DND-41 (cell line): ENCODE measurements at regions not wholly inside any gene's neighbourhood (a gene's known extent, or its start where the extent isn't known, plus 50 kb on each side); places are given as distances from the start of the nearest gene placed in this dataset.

Source experiments
- ATAC-seq: fragments of 200-7000 bp; cut with Tn5 transposase; 3 replicates; pipeline ENCODE4 v1.9.1; 2021; ENCODE audit warnings: low read depth; ENCODE audit not compliant: insufficient read depth
- DNase-seq: peaks from one replicate; pipeline ENCODE4 v3.0.0-alpha.2; 2020
- H2AFZ ChIP-seq: 2 replicates; pipeline ENCODE4 v1.6.0; 2012; ENCODE audit warnings: low read depth, low read length
- H3K27ac ChIP-seq: 2 replicates; pipeline ENCODE4 v1.5.1; 2012; ENCODE audit warnings: low read length, inconsistent platforms
- H3K27me3 ChIP-seq: fragments of 200-600 bp; sonication (generic); 2 replicates; pipeline ENCODE4 v1.6.0; 2012; ENCODE audit warnings: low read length, mild to moderate bottlenecking, inconsistent platforms; ENCODE audit not compliant: insufficient read depth, poor library complexity
- H3K36me3 ChIP-seq: 2 replicates; pipeline ENCODE4 v1.5.1; 2012; ENCODE audit warnings: low read length, inconsistent platforms; ENCODE audit not compliant: insufficient read depth
- H3K4me1 ChIP-seq: 2 replicates; pipeline ENCODE4 v1.5.1; 2012; ENCODE audit warnings: mild to moderate bottlenecking, low read length; ENCODE audit not compliant: insufficient read depth
- H3K4me2 ChIP-seq: 2 replicates; pipeline ENCODE4 v1.6.0; 2012; ENCODE audit warnings: mild to moderate bottlenecking, moderate library complexity, low read length, inconsistent platforms; ENCODE audit not compliant: insufficient read depth
- H3K4me3 ChIP-seq, 2 experiments: fragments of 200-600 bp in 1 of 2; shearing (Covaris generic) in 1 of 2; 2 replicates each; pipeline ENCODE4 v1.5.1; 2012 to 2016; ENCODE audit warnings: inconsistent platforms in 2 of 2, low read length in 2 of 2, mild to moderate bottlenecking in 2 of 2, low read depth in 1 of 2, moderate library complexity in 1 of 2
- H3K79me2 ChIP-seq: 2 replicates; pipeline ENCODE4 v1.6.0; 2012; ENCODE audit warnings: low read length, inconsistent platforms; ENCODE audit not compliant: insufficient read depth
- H3K9ac ChIP-seq: 2 replicates; pipeline ENCODE4 v1.6.0; 2012; ENCODE audit warnings: low read depth, mild to moderate bottlenecking, inconsistent platforms, low read length, moderate library complexity
- H3K9me3 ChIP-seq: 2 replicates; pipeline ENCODE4 v1.5.1; 2012; ENCODE audit warnings: low read length, moderate library complexity, mild to moderate bottlenecking, inconsistent platforms; ENCODE audit not compliant: insufficient read depth, severe bottlenecking
- H4K20me1 ChIP-seq: 2 replicates; pipeline ENCODE4 v1.6.0; 2012; ENCODE audit warnings: low read length; ENCODE audit not compliant: insufficient read depth
- CTCF ChIP-seq: IDR thresholded peaks from 2 replicates; pipeline ENCODE4 v1.5.1; 2012; ENCODE audit warnings: borderline replicate concordance, low read length, moderate library complexity, mild to moderate bottlenecking; ENCODE audit not compliant: poor library complexity, severe bottlenecking; ENCODE audit errors: extremely low read depth
- EZH2 ChIP-seq: IDR thresholded peaks from 3 replicates; pipeline ENCODE4 v1.6.1; 2012; ENCODE audit warnings: borderline replicate concordance, low read depth, mild to moderate bottlenecking, moderate library complexity, low read length, inconsistent platforms; ENCODE audit not compliant: severe bottlenecking

- no peak for DNase-seq
- H3K4me1 ChIP-seq, result no peaks in the 10 kb centered on the region
- no peak overlapping the region for H2AFZ ChIP-seq
- ATAC-seq, result no peak
- H3K9me3 ChIP-seq, result no peaks in the 10 kb centered on the region
- H3K27ac ChIP-seq, result no peak overlapping the region
- H3K4me3 ChIP-seq, result no peak overlapping the region
- no peak for TF ChIP-seq CTCF
- TF ChIP-seq EZH2, result no peak
- no peaks in the 10 kb centered on the region for H4K20me1 ChIP-seq
- no peaks in the 10 kb centered on the region for H3K36me3 ChIP-seq
- H3K4me2 ChIP-seq, result no peak overlapping the region
- H3K9ac ChIP-seq, result no peak overlapping the region
- H3K27me3 ChIP-seq, result no peaks in the 10 kb centered on the region
- H3K79me2 ChIP-seq, result no peaks in the 10 kb centered on the region
Measured at GRCh38 chr9:79301551-79302391, 270.0 kb upstream of the TLE4 start.

- no peaks in the 10 kb centered on the region for H3K27me3 ChIP-seq
- no peak for ATAC-seq
- no peak overlapping the region for H3K9ac ChIP-seq
- H3K9me3 ChIP-seq, result no peaks in the 10 kb centered on the region
- H3K27ac ChIP-seq, result no peak overlapping the region
- no peaks in the 10 kb centered on the region for H3K79me2 ChIP-seq
- H3K4me1 ChIP-seq, result no peaks in the 10 kb centered on the region
- H3K4me3 ChIP-seq, result no peak overlapping the region
- H3K4me2 ChIP-seq, result no peak overlapping the region
- TF ChIP-seq CTCF, result no peak
- no peak for TF ChIP-seq EZH2
- no peak for DNase-seq
- H3K36me3 ChIP-seq, result no peaks in the 10 kb centered on the region
- H4K20me1 ChIP-seq, result no peaks in the 10 kb centered on the region
- no peak overlapping the region for H2AFZ ChIP-seq
Measured at GRCh38 chr9:79302569-79302968, 269.2 kb upstream of the TLE4 start.

- H3K79me2 ChIP-seq, result no peaks in the 10 kb centered on the region
- H3K4me1 ChIP-seq, result no peaks in the 10 kb centered on the region
- H4K20me1 ChIP-seq, result no peaks in the 10 kb centered on the region
- no peak overlapping the region for H3K4me3 ChIP-seq
- DNase-seq (no peak), ATAC-seq (no peak)
- H3K27ac ChIP-seq, result no peak overlapping the region
- H2AFZ ChIP-seq, result no peak overlapping the region
- no peak overlapping the region for H3K4me2 ChIP-seq
- TF ChIP-seq CTCF, result no peak
- TF ChIP-seq EZH2, result no peak
- no peaks in the 10 kb centered on the region for H3K27me3 ChIP-seq
- no peaks in the 10 kb centered on the region for H3K9me3 ChIP-seq
- H3K9ac ChIP-seq, result no peak overlapping the region
- H3K36me3 ChIP-seq, result no peaks in the 10 kb centered on the region
Measured at GRCh38 chr9:79308012-79308411, 263.8 kb upstream of the TLE4 start.
